ENCODE measurements at regions not wholly inside any gene's neighbourhood (a gene's known extent, or its start where the extent isn't known, plus 50 kb on each side); places are given as distances from the start of the nearest gene placed in this dataset.

DNA sequence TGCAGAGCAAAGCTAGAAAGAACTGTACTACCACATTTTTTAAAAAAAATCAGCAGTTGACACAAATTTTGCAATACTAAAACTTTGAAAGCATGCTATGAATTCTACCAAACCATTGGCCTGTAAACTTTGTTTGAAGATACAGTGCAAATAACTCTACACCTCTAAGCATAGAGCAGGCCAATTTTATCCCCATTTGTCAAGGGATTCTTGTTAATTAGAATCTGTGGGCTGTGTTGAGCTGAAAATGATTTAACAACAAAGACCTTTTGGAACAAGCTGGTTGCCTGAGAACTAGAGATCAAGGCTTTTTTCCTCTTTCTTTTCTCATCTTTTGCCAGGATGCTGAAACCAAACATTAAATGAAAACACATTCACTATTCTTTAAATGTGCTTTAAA lies 886.0 kb upstream of the CDH2 start:
- DNase-seq (ENCODE audit: low read depth) = no peak

DNA sequence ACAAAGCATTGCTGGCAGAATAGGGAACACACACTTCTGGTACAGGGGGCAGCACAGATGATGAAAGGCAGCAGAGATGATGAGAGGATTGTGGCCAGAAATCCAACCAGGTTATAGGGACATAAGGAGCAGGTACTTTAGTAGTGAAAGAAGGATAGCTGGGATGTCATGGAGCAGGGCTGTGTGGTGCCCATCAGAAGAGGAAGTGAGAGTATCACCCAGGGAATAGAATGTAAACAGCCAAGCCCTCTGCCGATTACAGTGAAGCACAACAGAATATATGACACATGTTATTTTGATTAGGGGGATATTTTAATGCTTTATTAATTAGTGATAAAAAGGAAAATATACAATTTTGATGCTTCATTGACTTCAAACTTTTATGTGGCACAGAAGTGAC lies 883.4 kb upstream of the CDH2 start:
- no peak for DNase-seq (ENCODE audit: low read depth)

DNA sequence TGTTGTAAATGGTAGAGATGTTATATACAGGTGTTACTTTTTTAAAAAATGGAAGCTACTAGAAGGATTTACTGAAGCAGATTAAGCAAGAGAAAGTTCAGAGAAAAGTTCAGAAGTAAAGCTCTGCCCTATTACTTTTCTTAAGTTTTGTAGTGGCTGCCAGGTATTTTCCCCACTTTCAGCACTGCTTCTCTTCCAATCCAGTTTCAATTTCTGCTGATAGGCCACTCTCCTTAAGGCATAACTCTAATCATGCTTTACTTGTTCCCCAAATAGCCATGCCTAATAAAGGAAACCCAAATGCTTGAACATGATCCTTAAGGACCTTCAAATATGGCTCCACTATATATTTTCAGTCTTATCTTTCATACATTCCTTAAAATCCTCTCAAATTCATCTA lies 880.8 kb upstream of the CDH2 start:
- DNase-seq (ENCODE audit: low read depth) = no peak

DNA sequence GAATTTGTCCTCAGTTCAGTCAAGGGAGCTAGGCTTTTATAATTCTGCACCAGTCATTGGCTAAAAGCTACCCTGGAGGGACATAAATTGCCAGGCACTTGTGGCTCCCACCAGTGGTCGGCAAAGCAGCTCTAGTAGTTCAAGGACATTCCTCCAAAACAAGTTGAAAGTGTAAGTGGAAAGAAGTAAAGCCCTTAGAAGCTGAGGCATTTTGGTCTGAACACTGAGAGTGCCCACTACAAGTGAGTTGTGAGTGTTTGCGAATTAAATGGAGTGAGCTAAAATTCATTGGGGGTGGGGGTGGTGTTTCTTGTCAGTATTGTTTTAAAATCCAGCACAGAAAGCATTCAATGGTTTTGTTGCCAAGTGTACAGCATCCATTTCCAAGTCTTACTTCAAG lies 879.9 kb upstream of the CDH2 start:
- no peak for DNase-seq (ENCODE audit: low read depth)

DNA sequence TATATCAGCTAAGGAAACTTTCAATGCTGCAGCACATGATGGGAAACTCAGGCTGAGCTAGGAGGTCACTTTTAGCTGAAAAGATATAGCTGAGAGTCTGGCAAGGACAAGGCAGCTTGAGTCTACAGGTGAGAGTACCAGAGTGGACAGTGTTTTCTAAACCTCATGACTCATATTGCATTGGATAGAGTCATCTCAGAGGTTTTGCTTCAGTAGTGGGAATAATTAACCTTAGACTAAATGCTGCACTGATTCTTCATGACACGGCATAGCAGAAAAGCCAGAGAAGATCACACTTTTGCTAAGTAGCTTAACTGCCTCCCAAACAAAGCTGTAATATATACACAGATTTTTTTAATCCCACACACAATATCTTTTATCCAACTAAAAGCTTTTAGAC lies 865.0 kb upstream of the CDH2 start:
- no peak for DNase-seq (ENCODE audit: low read depth)

DNA sequence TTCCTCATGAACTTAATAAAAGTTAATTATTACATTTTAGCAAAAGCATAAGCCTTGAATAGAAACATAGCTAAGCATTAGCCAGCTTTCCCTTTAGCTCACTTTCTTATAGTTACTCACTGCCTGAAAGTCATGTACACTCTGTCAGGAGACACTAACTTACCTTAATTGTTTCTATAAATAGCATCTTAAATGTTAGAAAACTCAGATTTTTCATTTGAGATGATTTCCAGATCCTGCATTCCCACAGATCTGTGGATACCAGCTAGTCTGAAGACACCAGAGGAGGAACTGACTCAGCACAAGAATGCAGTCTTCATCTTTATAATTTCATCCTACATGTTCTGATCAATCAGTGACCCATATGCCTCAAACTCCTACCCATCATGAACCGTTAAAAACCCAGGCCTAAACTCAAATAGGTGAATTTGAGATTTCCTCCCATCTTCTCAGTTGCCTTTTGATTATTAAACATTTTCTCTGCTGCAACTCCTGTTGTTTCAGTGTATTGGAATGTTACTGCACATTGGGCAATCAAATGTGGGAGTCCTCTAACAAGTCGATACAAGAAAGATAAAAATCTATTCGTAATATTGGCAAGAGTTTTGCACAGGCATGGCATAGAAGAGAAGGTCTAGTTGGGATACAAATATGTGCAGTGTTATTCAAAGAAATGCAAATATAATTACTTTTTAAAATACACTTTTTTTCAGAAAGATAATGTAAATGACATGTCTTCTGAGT lies 857.4 kb upstream of the CDH2 start:
- DNase-seq (ENCODE audit: low read depth) = no peak

DNA sequence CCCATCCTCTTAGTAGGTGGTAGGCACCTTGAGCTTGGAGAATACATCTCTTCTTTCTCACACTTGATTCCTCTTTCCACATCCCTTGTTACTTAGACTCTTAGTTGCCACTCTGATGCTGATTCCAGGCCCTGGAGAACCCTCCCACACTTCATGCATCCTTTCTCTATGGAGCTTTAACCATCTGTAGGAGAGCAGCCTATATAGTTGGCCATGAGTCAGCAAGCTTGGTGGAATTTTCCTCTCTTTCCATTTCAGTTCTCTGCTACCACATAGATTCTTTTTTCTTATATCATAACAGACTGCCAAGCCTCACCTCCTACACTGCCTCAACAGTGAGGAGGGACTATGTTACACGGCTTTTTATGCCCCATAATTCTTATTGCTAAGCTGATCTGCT lies 851.6 kb upstream of the CDH2 start:
- no peak for DNase-seq (ENCODE audit: low read depth)

DNA sequence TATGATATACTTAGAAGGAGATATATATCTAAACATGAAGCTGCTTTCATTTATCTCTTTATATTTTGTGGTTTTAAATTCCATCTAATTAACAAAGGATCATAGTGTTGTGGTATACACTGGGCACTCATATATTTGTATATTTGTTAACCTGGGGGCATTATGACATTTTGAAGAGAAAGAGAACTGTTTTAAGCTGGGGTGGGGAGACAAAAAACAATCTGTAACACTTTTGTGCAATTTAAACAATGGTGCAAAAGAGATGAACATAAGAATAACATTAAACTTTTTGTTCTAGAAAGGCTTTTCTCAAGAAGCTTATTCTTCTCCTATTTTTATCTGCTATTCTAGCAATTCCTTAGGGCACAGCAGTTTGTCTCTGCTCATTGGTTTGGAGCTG lies 842.0 kb upstream of the CDH2 start:
- no peak for DNase-seq (ENCODE audit: low read depth)

DNA sequence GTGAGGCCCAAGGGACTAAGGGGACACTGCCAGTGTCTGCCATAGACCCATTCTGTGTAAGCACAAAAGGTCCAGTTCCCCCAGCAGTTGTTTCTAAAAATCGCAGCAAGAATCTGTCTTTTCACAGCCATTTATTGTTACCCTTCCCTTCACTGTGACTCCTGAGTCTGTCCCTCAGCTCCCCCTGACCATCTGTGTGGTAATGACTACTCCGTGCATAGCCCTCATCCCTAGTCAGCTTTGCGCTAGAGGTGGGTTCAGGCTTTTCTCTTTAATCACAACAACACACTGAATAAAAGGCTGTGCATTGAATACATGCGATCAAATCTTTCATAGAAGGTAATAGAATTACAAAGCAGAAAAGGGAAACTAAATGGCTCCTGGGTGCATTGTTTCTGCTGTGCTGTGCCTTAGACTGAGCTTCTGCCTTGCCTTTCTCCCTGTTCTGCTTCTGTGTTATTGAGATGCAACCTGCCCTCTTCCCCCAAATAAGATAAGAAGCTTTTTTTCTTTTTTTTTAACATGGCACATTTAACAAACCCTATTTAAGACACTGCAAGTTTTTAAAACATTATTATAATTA lies 836.0 kb upstream of the CDH2 start:
- no peak for DNase-seq (ENCODE audit: low read depth)

DNA sequence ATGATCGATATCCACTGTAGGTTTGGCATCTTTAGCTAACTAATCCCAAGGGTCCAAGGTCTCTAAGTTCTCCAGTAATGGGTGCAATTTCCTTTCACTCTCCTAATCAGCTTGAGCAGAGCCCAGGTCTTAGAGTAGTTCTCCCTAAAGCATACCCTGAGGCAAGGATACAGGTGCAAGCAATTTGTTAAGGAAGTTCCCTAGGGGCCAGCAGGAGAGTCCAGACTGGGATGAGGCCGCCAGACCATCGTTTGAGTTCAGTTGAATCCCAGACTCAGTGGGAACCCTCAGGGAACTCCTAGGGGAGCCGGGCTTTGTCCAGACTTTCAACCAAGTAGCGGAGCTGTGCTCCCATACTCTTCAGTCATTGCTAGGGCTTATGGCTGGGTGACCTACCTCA lies 835.4 kb upstream of the CDH2 start:
- no peak for DNase-seq (ENCODE audit: low read depth)

DNA sequence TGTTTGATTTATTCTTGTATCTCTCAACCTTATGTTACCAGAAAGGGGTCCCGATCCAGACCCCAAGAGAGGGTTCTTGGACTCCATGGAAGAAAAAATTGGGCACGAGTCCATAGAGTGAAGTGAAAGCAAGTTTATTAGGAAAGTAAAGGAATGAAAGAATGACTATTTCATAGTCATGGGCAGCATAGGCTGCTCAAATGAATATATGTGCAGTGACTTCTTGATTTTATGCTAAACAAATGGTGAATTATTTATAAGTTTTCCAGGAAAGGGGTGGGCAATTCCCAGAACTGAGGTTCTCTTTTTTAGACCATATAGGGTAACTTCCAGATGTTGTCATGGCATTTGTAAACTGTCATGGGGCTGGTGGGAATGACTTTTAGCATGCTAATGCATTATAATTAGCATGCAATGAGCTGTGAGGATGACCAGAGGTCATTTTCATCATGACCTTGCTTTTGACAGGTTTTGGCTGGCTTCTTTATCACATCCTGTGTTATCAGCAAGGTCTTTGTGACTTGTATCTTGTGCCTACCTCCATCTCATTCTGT lies 832.4 kb upstream of the CDH2 start:
- DNase-seq (ENCODE audit: low read depth) = no peak

DNA sequence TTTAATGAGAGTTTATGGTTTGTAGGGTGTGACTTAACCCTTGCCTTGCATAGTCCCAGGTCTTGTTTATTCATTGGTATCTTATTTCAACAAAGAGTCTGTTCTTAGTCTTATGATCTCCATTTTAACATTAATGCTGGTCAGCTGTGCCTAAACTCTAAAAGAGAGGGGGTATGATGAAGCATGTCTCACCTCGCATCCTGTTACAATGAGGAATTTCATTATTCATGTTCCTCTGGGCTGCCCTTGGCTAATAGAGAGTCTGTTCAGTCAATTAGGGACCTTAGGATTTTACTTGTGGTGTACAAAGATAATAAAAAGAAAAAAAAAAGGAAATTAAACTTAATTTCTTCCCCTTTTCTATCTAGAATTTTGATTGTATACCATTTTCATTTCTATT lies 831.9 kb upstream of the CDH2 start:
- DNase-seq (ENCODE audit: low read depth) = no peak

DNA sequence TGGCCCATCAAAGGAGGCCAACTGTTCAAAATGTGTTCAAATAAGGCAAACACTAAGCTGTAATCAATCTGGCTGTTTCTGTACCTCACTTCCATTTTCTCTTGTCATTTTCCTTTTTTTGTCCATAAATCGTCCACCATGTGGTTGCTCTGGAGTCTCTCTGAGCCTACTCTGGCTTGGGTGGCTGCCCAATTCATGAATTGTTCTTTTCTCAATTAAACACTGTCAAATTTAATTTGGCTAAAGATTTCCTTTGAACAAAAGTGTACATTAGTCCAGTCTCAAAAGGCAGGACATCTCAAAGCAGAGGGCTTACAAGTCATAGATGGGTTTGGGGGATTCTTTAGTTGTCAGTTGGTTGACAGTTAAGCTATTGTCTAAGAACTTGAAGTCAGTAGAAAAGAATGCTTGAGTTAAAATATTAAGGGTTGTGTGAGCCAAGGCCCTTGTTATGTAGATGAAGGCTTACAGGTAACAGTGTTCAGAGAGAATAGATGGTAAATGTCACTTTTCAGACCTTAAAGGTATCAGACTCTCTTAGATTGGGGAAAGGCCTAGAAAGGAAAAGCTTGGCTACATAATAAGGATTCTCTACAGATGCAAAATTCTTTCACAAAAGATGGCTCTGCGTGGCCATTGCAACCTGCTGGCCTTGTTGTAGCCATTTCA lies 831.2 kb upstream of the CDH2 start:
- no peak for DNase-seq (ENCODE audit: low read depth)

DNA sequence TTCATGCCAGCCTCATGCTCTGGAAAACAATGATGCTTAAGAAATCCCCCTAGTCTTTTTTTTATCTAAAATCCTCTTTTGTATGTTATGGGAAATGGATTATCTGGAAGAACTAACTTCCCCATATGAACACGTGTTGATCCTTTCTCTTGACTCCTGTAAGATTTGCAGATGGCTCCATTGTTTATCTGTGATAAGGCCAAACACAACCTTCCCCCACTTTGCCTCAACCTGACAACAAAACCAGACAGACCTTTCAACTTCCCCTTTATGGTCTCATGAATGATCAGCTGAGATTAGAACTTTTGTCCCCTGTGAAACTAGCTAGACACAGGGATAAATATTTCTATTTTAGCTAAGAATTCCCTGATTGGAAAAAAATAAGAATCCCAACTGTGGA lies 828.0 kb upstream of the CDH2 start:
- no peak for DNase-seq (ENCODE audit: low read depth)

DNA sequence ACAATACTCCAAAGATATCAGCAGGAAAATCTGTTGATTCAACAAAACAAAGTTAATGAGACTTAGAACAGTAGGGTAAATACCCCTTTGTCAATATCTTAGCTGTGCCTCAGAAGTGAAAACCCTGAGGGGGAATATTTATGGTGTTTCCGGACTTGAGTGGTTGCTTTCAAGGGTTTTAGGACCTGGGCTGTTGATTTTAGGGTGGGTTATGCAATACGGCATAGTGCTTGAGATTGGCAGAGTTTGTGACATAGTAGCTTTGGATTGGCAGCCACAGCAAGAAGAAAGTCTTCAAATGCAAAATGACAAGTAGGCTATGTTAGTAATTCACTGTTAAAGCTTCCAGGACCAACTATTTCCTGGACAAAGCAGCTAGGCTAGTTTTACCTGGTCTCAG lies 826.3 kb upstream of the CDH2 start:
- no peak for DNase-seq (ENCODE audit: low read depth)

DNA sequence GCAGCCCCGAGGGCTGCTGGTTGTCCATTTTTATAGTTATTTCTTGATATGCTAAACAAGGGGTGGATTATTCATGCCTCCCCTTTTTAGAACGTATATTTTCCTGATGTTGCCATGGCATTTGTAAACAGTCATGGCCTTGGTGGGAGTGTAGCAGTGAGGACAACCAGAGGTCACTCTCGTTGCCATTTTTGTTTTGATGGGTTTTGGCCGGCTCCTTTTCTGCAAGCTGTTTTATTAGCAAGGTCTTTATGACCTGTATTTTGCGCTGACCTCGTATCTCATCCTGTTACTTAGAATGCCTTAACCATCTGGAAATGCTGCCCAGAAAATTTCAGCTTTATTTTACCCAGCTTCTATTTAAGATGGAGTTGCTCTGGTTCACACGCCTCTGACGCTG lies 825.8 kb upstream of the CDH2 start:
- DNase-seq (ENCODE audit: low read depth) = no peak

DNA sequence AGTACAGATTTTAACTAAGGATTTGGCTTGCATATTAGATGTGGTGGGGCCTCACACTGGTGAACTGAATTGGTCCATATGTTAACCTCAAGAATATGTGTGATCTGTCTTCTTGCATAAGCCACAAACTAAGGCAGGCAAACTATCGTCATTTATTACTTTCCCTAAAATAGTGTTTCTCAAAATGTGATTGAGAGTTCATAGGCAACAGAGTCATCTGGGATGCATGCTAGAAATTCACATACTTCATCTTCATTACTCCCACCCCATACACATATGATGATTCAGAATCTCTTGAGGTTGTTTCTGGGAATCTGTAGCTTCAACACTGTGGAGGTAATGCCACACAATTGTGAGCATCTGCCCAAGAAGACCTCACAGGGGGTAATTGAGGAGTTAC lies 822.8 kb upstream of the CDH2 start:
- DNase-seq (ENCODE audit: low read depth) = no peak

DNA sequence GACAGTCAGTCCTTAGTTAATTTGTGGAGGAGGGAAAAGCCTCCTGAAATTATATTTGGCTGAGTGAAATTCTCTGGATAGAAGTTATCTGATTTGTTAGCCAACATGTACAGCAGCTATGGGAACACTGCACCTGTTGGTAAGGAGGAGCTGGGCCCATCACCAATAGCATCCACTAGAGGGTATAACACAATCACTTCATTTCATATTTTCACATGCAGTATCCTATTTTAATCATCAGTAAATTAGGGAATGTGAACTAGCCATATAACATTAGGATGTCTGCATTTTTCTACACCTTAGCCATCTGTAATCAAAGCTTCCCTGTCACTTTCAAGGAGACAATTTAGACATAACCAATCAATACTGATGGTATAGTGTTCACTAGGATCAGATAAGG lies 818.4 kb upstream of the CDH2 start:
- DNase-seq (ENCODE audit: low read depth) = no peak

DNA sequence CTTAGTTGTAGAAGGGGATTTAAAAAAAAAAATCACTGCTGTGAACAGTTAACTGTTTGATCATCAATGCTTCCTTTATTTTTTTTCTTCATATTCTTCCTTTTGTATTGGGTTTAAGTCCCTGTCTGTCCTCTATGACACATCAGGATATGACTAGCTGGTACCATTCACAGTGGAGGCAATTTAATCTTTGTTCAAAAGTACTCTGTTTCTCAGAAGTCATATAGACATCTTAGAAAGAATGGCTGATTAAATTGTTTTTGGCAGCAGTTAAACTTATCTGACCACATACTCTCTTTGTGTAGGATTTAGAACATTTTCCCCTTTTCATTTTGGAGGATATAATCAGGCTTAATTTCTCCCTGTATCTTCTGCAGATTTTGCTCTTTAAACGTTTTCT lies 807.8 kb upstream of the CDH2 start:
- DNase-seq (ENCODE audit: low read depth) = no peak

DNA sequence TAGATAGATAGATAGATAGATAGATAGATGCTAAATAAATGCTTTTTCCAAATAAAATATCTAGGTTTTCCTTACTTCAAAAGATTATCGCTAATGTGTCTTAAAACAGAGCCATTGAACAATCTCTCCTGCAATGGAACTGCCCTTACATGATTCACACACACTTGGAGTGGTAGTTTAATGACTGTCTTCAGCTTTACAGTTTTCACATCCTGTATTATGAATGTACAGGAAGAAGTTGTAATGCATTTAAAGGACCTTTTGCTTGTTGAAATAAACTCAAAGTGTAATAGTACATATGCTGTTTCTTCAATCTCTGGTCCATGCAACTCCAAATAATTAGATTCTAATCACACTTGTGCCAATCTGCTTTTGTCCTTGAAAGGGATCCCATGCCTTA lies 797.6 kb upstream of the CDH2 start:
- DNase-seq (ENCODE audit: low read depth) = no peak

DNA sequence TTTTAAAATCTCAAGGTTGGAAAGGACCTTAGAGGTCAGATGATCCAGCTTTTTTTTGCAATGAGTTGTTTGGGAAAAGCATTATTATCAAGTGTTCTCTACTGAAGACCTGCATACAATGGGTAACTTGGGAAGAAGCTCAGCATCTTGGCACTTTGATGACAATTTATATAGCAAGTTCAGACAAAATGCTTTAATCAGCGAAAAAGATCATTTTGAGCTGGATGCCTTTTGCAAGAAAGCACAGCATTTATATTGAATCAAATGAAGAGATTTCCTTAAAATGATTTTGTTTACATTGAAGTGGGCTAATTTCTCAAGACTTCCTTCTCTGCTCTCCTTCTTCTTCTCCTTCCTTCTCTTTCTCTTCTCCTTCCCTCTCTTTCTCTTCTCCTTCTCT lies 796.4 kb upstream of the CDH2 start:
- no peak for DNase-seq (ENCODE audit: low read depth)

DNA sequence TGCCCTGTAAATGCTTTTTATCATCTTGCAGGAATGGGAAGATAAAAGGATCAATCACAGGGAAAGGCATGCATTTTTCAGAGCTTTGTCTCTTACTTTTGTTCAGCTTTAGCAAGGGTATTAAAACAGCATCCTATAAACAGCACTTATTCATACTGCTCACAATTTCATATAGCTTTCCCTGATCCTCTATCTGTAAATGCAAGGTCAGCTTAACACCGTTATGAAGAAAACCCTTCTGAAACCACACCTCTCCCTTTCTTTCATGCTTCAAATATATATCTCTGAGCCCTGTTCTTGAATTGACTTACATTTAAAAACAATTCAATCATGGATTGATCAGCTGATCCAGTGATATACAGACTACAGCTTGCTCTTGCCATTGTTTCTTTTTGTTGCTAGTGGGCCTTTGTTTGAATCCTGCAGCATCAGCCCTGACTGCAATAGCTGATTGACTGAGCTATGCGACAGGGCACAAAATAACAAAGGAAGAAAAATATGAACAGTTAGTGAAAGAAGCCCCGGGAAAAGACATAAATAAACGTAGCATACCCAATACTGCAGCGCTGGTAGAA lies 795.5 kb upstream of the CDH2 start:
- DNase-seq (ENCODE audit: low read depth) = no peak

DNA sequence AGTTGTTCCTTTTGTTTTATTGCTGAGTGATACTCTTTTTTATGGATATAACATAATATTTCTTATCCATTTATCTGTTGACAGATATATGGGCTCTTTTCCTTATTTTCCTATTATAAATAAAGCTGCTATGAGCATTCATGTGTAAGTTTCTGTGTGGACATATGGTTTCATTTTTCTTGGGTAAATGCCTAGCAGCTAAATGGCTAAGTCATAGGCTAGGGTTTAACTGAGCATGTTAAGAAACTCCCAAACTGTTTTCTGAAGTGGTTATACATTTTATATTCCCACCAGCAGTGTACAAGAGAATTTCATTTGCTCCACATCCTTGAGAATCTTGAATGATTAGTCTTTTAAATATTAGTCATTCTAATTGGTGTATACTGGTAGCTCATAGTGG lies 786.6 kb upstream of the CDH2 start:
- peak; percentile 18 for DNase-seq (ENCODE audit: low read depth)
